HG02981 (cell line): ENCODE measurements at regions not wholly inside any gene's neighbourhood (a gene's known extent, or its start where the extent isn't known, plus 50 kb on each side); places are given as distances from the start of the nearest gene placed in this dataset.

Source experiments
- ATAC-seq: cut with Tn5 transposase; IDR thresholded peaks from one replicate; pipeline ENCODE4 v1.9.1; 2021; ENCODE audit warnings: mild to moderate bottlenecking, moderate library complexity; ENCODE audit not compliant: unreplicated experiment

DNA sequence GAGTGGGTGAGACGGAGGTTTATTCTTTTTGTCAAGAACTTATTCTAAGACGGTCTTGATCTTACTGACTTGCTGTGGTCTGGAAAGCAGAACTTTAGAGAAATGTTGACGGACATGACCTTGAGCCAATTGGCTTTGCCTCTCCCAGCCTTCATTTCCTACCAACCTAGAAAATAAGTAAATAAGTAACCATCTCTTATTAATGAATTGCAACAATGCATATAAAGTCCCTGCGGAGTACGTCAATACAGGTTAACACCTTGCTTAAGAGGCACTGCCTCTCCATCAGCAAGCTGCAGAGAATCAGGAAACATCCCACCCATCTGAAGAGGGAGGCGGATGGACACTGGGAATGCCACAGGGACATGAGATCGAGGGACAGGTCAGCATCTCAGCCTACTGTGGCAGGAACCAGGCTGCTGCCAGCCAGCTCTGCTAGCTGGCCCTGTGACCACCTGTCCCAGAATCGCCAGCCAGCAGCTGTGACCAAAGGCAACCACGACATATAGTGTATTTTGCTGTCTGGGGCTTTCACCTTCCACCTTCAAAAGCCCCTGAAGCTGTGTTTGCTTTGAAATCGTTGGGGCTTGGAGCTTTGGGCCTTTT, 208.3 kb downstream of the BCL11B start:
- ATAC-seq: no peak

DNA sequence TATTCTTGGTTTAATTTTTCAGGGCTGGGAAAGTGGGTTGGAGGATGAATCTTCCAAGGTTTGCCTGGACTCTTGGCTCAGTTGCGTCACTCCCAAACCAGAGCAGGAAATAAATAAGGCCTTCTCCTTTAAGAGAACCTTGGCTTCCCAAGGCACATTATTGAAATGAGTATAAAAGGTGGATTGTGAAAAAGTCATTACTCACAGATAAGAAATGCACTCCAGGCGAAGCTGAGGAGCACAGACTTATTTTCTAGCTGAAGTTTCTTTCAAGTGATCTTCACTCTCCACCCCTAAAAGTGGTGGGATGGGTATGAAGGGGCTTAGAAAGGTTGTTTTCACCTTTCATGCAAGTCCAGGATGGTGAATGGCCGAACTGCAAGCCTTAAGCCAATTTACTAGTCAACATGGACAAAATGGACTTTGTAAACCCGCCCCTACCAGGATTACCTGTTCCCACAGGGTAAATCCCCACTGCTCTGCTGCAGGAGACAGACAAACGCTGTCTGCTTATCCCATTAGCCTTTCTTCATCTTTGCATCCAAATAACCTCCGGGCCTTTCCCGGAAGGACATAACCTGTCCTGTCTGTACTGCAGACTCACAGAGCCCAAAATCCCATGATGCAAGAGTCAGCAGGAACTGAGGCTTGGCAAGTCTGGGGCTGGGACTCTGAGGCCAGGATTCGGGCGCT, 207.6 kb downstream of the BCL11B start:
- ATAC-seq: no peak

DNA sequence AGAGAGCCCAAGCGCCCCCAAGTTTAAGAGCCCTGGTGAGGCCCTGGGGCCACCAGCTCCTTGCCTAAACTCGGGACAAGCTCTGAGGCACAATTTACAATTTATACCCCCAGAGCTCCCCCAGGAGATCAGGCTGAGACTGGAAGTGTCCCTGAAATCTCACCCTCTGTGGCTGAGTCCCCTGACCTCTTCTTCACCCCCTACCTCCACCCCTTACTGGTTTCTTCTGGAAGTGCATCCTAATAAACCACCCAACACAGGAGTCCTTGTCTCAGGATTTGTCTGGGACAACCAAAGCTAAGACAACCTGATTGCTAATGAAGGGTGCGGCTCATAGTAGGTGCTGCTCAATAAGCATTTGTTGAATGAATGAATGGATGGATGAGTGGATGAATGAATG, 206.4 kb downstream of the BCL11B start:
- ATAC-seq: no peak

DNA sequence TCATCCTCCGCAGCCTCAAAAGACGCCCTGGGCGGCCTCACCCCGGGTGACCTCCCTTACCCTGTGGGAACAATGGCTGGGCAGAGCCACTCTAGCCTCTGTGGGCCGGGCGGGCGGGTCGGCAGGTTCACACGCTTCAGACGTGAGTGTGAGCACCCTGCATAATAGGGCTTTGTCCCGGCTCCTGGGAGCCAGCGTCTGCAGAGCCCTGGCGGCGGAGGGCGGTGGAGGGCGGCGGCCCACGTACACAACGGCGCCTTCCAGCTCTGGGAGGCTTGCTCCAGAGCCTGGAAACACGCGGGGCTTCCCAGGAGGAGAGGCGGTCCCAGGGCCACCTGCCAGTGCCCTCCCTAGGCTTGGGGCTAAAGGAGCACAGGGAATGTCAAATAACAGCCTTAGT, 205.6 kb downstream of the BCL11B start:
- ATAC-seq: no peak

DNA sequence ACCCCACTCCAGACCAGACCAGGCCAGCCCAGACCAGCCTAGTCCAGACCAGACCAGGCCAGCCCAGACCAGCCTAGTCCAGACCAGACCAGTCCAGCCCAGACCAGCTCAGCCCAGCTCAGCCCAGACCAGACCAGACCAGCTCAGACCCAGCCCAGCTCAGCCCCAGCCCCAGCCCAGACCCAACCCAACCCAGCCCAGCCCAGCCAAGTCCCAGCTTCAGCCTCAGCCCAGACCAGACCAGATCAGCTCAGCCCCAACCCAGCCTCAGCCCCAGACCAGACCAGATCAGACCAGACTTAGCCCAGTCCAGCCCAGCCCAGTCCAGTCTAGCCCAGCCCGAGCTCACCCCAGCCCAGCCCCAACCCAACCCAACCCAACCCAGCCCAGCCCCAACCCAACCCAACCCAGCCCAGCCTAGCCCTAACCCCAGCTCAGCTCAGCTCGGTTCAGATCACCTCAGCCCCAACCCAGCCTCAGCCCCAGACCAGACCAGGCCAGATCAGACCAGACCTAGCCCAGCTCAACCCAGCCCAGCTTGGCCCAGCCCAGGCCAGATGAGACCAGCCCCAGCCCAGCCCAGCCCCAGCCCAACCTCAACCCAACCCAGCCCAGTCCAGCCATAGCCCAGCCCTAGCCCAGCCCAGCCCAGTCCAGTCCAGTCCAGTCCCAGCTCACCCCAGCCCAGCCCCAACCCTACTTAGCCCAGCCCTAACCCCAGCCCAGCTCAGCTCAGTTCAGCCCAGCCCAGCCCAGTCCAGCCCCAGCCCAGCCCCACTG, 204.7 kb downstream of the BCL11B start:
- ATAC-seq: no peak

DNA sequence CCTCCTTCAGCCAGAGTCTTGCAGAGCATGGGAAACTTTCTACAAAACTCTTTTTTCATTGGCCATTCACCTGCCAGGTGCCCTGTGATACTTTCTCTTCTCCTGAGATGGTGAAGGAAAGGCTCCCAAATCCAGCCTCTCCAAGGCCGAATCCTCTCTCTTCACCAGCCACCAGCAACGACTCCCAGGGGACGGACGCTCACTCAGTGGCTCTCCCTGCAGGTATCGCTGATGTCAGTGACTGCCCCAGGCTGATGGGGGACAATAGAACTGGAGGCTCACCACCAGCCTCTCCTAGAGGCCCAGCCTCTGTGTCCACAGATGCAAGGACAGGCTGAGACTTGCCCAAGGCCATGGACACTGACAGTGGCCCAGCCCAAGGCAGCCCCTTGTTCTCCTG, 204.1 kb downstream of the BCL11B start:
- ATAC-seq: no peak

DNA sequence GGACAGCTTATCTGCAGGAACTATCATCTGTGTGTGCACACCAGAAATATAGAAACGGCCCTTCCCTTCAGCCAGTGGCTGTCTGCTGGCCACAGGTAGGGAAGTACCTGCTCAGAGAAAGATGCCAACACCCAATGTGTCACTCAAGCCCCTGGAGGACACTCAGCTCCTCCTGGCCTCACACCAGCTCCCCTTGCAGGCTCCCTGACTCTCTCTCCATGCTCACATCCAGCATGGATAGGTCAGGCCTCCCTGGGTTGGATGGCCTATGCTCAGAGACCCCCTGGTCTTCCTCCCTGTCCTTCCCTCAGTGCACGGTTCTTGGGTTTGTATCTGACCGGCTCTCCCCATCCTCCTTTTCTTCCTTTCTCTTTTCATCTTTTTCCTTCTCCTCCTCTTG, 202.1 kb downstream of the BCL11B start:
- no peak for ATAC-seq

DNA sequence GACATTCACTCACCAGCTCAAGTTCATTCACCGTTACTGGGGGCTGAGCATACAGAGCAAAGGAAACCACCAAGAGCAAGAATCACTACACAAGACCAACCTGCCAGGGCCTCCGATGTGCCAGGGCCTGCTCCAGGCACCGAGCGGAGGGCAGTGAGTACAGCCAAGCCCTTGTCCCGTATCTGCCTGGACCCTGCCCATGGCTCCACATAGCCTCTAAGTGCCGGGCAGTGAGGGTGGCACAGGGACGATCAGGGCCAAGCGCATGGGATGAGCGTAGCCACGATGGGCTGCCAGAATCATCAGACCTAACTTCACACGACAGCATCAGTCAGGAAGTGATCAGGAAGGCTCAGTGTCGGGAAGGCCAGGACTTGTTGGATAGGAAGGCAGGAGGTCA, 199.6 kb downstream of the BCL11B start:
- ATAC-seq: no peak

DNA sequence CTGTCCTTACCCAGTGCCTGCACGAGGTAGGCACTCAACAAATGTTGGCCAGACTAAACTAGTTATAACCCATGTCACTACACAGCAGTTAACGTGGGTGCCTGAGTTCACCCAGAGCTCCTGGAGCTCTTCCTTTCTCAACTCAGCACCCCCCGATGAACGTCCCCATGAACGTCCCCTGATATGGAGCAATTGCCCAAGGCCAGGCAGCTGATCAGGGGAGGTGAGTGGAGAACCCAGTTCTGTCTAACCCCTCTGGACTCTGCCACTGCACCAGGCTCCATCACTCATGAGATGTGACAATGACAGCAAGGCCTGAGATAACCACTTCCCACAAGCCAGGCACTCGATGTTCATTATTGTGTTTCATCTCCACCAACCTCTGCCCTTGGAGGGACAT, 199.0 kb downstream of the BCL11B start:
- ATAC-seq: no peak

DNA sequence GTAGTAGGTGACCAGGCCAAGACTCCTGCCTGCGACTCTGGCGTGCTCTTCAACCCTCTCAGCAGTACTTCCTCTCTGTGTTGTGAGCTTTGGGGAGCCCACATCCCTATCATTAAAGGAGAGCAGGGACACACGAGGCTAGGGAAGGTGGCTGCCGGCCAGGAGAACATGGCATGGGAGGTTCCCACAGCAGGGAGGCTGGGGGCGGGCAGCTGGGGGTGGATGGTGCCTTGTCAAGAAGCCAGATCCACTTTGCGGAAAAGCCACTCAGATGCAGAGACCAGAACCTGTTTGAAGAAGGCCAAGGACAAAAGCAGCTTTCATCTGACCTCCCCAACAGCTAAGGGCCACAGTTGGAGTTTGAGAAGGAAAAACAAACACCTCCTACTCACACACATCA, 198.6 kb downstream of the BCL11B start:
- ATAC-seq: no peak

DNA sequence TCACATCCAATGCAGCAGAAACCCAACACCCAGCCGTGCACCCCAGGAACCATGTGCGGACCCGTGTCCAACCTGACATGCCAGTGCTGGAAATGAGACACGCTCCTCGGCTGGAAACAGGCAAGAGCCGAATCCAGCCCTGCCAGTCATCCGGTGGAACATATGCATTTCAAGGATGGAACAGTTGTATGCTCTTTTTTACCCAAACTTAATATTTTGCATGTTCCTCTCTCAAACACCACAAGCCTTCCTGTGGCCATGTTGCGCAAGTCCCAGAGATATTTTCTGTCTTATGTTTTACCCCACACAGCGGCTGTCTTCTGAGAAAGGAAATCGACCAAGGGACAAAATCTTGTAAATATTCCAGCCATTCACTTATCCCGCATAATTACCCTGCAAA, 196.9 kb downstream of the BCL11B start:
- no peak for ATAC-seq

DNA sequence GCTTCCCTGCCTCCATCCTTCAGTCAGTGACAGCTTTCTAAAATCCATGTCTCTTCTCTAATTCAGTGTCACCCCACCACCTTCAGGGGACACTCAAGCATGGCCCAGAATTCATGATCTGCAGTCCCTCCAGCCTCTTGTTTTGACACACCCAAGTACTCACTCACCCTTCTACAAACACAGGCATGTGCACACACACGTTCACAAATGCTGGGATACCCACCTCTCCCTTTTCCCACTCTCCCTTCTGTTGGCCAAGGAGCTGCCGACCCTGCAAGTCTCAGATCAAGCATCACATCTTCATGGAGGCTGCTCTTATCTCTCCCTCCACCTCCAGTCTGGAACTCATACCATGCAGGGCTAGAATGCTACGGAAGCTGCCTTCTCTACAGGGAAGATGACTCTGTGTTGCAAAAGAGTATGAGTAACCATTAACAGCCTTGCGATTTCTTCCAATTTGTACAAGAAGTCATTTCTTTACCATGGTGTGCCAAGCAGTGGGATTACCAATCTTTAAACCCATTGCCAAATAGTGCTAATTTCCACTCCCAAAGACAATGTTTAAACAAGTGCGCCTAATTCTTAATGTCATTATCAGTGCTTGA, 196.1 kb downstream of the BCL11B start:
- ATAC-seq: no peak

DNA sequence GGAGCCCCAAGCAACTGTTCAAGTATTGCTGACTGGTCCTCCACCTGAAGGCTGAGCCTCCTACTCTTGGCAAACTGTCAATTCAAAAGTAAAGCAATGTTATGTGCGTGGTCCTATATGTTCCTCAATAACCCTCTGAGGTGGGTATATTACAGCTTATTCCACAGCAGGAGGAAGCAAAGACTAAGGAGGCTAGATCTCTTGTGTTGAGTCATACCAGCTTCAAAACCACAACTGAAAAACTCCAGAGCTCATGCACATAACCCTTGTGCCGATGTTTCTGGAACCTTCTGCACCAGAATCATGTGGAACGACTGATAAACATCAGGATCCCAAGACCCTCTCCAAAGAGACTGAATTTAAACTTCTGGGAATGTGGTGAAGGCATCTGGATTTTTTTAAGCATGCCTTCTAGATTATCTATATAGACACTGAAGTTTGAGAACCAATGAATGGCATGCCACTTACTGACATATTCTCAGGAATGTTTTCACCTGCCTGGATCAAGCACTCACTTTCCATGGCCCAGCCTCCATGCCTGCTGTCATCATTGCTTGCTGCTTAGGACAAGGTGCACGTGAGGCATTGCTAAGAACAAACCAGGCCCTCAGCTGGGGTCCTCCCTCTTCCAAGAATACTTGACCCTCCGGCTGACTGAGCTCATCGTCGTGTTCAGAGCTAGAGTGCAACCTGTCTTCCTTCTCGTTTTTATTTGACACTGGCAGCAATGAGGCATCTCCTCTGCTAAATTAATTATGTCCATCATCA, 194.7 kb downstream of the BCL11B start:
- ATAC-seq: no peak

DNA sequence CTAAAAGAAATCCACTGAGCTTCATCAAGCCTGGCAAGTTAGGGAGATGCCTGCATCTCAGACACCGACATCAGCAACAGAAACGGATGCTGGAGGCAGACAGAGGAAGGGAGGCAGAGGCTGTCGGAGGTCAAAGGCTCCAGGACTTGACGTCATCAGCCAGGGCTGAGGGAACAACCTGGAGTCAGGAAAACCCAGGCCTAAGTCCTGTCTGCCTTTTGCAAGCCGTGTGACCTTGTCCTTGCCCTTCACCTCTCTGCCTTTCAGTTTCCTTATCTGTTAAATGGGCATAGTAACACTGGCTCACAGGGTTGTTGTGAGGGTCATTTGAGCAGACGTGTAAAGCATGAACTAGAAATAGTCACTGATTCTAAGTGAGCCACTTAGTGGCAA, 194.2 kb downstream of the BCL11B start:
- no peak for ATAC-seq

DNA sequence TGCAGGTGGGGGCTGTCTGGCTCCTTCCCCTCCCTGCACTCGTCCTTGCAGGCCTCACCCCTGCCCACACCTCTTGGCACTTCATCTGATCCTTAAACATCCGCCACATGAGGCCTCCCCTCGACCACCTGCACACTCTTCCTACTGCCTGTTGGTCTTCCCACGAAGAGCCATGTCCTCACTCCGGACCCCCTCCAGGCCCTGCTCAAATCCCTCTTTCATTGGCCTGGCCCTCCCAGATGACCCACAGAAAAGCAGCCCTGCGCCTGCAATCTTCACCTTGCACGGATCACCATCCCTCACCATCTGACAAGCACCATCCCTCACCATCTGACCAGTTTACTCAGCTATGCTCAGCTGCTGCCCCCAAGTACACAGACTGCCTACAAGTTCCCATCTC, 193.6 kb downstream of the BCL11B start:
- no peak for ATAC-seq

DNA sequence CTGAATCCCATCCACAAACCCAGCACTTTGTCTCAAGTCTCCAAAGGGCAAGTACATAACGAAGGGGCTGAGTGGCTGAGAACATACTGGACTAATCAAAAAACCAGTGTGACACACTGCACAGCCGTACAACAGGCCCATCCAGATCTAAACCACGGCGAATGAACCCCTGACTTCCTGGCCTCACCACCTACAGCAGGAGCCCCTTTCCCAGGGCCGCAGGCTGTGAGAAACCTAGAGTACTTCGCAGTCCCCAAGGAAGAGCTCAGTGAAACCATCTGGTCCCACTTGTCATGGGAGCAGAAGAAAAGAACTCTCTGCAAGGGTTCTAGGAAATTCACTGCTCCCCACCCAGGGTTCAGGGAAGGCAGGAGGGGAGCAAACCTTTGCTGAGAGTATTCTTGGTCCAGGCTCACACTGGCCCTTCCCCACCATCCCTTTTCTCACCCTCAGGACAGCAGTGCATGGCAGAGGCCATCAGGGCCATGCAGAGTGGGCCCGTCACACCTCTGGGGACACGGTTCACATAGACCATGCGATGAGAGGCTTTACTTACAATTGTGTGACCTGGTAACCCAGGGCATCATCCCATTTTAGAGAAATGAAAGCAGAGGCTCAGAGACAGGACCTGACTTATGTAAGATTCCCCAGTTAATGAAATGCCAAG, 192.8 kb downstream of the BCL11B start:
- no peak for ATAC-seq

DNA sequence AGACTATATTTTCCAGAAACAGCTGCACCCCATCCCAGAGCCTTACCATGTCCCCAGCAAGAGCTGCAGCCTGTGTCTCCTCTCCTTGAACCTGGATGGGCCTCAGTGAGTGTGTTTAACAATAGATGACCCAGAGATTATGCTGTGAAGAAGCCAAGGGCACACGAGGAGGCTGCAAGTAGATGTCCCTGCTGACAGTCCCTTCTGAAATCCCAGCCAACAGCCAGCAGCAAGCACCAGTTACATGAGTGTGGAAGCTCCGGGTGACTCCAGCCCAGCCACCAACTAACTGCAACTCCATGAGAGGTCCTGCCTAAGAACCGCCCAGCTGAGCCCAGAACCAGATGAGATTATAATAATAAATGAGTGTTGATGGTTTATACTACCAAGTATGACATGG, 191.7 kb downstream of the BCL11B start:
- no peak for ATAC-seq

DNA sequence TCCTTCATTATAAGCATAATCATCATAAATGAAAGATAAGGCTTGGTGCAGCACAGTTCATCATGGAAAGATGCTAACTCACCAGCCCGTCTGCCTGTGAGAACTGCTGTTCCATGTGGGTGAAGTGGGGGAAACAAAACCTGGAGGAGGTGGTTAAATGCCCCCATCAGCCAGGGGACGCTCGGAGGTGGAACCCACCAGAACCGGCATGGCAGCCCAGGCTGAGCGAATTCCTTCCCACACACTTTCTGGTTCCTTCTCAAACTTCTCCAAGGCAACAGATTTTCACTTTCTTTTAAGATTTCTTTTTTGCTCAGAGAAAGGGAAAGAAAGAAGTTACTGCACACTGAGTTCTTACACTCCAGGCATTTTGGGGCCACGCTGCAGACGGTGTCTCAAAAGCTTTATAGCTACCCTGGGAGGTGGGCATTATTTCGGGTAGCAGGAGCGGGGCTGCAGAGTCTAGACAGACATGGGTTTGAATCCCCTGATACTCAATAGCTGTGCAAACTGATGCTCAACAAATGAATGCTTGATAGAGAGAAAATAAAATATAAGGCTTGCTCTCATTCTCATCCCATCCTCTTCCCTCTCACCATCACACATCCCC, 190.7 kb downstream of the BCL11B start:
- ATAC-seq: no peak

DNA sequence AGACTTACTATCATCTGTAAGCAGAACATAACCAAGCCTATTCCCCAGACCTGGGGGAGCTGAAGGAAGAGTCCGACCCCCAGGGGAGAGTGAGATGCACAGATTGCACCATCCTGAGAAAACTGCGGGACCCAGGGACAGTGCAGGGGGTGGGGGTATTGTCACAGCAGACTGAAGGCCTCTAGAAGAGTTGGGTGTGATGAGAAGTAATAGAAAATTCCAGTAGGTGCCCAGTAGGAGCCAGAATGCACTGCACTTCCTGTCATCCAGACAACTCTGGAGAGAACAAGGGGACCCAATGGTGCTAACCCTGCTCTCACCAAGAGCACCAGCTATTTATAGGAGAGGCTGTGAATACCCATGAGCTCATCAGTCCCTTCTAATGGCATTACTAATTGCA, 190.1 kb downstream of the BCL11B start:
- ATAC-seq: no peak
